ENCODE measurements at regions not wholly inside any gene's neighbourhood (a gene's known extent, or its start where the extent isn't known, plus 50 kb on each side); places are given as distances from the start of the nearest gene placed in this dataset.

- no peak for DNase-seq (ENCODE audit: low spot score)
- no peak overlapping the region for H3K4me3 ChIP-seq (ENCODE audit: low read depth, low read length, poor library complexity, severe bottlenecking)
- no peak overlapping the region for H3K27ac ChIP-seq (ENCODE audit: low read depth, low read length, poor library complexity, severe bottlenecking)
- CTCF ChIA-PET: no interaction called here
- no peak for TF ChIP-seq CTCF (conservative IDR thresholded peaks at IDR 0.05; ENCODE audit: low read depth, low read length)
- no peak for TF ChIP-seq EZH2 (IDR thresholded peaks at IDR 0.05; ENCODE audit: borderline replicate concordance, low read depth, low read length, poor library complexity, severe bottlenecking)
- no peaks in the 10 kb centered on the region for H3K4me1 ChIP-seq (ENCODE audit: insufficient read depth, low read length, poor library complexity, severe bottlenecking)
- H3K27me3 ChIP-seq (replicated peaks; ENCODE audit: insufficient read depth, low read depth, low read length, poor library complexity): no peaks in the 10 kb centered on the region
- H3K9me3 ChIP-seq (ENCODE audit: low read depth, low read length, poor library complexity, severe bottlenecking): no peaks in the 10 kb centered on the region
- POLR2A ChIA-PET (ENCODE audit: low non-redundant PET): no interaction called here
- H3K36me3 ChIP-seq (ENCODE audit: insufficient read depth, low read length, poor library complexity, severe bottlenecking): no peaks in the 10 kb centered on the region
- intact Hi-C loops (cut with micrococcal nuclease; ENCODE audit: unreplicated experiment): no loop called here
- no TSS peak for BruUV-seq (replicated peaks)
These were observed 188.4 kb upstream of the NR4A3 start for GRCh38 chr9:99633265-99633664.

GRCh38 chr9:99634186-99634585 lies 187.5 kb upstream of the NR4A3 start:
- Histone ChIP-seq H3K27ac (ENCODE audit: low read depth, low read length, poor library complexity, severe bottlenecking) (no peak overlapping the region), H3K36me3 (ENCODE audit: insufficient read depth, low read length, poor library complexity, severe bottlenecking) (no peaks in the 10 kb centered on the region), H3K4me1 (ENCODE audit: insufficient read depth, low read length, poor library complexity, severe bottlenecking) (no peaks in the 10 kb centered on the region), H3K4me3 (ENCODE audit: low read depth, low read length, poor library complexity, severe bottlenecking) (no peak overlapping the region), H3K27me3 (replicated peaks; ENCODE audit: insufficient read depth, low read depth, low read length, poor library complexity) (no peaks in the 10 kb centered on the region), H3K9me3 (ENCODE audit: low read depth, low read length, poor library complexity, severe bottlenecking) (no peaks in the 10 kb centered on the region)
- no peak for TF ChIP-seq EZH2 (IDR thresholded peaks at IDR 0.05; ENCODE audit: borderline replicate concordance, low read depth, low read length, poor library complexity, severe bottlenecking)
- no peak for TF ChIP-seq CTCF (conservative IDR thresholded peaks at IDR 0.05; ENCODE audit: low read depth, low read length)
- CTCF ChIA-PET: no interaction called here
- DNase-seq (ENCODE audit: low spot score): no peak
- POLR2A ChIA-PET (ENCODE audit: low non-redundant PET): interaction anchor here (0.7 kb wide), 1 partner anchor 70 kb away, joined by 5 read pairs; no protein-coding TSS in a partner anchor
- intact Hi-C loops (cut with micrococcal nuclease; ENCODE audit: unreplicated experiment): no loop called here
- BruUV-seq (replicated peaks): no TSS peak

- CTCF ChIA-PET: no interaction called here
- H3K27me3 ChIP-seq (replicated peaks; ENCODE audit: insufficient read depth, low read depth, low read length, poor library complexity): no peaks in the 10 kb centered on the region
- POLR2A ChIA-PET (ENCODE audit: low non-redundant PET): no interaction called here
- no peaks in the 10 kb centered on the region for H3K4me1 ChIP-seq (ENCODE audit: insufficient read depth, low read length, poor library complexity, severe bottlenecking)
- no peak for DNase-seq (ENCODE audit: low spot score)
- H3K36me3 ChIP-seq (ENCODE audit: insufficient read depth, low read length, poor library complexity, severe bottlenecking): no peaks in the 10 kb centered on the region
- H3K4me3 ChIP-seq (ENCODE audit: low read depth, low read length, poor library complexity, severe bottlenecking): no peak overlapping the region
- BruUV-seq (replicated peaks): no TSS peak
- TF ChIP-seq CTCF (conservative IDR thresholded peaks at IDR 0.05; ENCODE audit: low read depth, low read length): no peak
- H3K27ac ChIP-seq (ENCODE audit: low read depth, low read length, poor library complexity, severe bottlenecking): no peak overlapping the region
- no peaks in the 10 kb centered on the region for H3K9me3 ChIP-seq (ENCODE audit: low read depth, low read length, poor library complexity, severe bottlenecking)
- intact Hi-C loops (cut with micrococcal nuclease; ENCODE audit: unreplicated experiment): no loop called here
These were observed 186.7 kb upstream of the NR4A3 start for GRCh38 chr9:99635032-99635431.

Measured in A673 (cell line).